ENCODE measurements at regions not wholly inside any gene's neighbourhood (a gene's known extent, or its start where the extent isn't known, plus 50 kb on each side); places are given as distances from the start of the nearest gene placed in this dataset.

DNA sequence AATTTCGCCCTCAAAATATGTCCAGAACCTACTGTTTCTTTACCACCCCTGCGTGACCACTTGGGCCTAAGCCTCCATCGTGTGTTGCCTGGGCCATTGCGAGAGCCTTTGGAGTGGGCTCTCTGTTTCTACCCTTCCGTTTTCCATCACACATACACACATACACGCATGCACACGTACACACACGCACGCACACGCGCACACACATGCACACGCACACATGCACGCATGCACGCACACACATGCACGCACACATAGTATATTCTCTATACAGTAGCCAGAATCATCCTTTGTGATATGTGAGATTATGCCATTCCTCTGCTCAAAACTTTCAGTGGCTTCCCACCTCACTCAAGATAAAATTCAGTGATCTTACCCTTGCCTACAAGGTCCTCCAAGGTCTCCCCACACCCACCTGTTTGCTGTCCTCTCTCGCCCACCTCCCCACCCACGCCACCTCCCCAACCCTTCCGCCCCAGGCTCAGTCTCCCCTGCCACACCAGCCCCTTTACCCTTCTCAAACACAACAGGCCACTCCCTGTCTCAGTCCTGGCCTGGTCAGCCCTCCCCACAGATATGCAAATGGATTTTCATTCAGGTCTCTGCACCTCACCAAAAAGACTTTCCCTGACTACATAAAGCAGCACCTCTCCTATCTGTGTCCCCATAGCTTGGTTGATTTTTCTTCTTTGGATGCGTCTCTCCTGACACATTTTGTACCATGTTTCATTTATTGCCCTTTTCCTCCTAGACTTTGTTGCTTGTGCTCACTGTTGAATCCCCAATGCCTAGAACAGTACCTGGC lies 559.6 kb downstream of the CD83 start:
- TF ChIP-seq, protein P1, sequence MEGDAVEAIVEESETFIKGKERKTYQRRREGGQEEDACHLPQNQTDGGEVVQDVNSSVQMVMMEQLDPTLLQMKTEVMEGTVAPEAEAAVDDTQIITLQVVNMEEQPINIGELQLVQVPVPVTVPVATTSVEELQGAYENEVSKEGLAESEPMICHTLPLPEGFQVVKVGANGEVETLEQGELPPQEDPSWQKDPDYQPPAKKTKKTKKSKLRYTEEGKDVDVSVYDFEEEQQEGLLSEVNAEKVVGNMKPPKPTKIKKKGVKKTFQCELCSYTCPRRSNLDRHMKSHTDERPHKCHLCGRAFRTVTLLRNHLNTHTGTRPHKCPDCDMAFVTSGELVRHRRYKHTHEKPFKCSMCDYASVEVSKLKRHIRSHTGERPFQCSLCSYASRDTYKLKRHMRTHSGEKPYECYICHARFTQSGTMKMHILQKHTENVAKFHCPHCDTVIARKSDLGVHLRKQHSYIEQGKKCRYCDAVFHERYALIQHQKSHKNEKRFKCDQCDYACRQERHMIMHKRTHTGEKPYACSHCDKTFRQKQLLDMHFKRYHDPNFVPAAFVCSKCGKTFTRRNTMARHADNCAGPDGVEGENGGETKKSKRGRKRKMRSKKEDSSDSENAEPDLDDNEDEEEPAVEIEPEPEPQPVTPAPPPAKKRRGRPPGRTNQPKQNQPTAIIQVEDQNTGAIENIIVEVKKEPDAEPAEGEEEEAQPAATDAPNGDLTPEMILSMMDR (IDR thresholded peaks at IDR 0.05 in 4 of 5, conservative IDR thresholded peaks at IDR 0.05 in 1 of 5), result no peak
- TF ChIP-seq POLR2A (IDR thresholded peaks at IDR 0.05), result no peak
